ENCODE measurements at regions not wholly inside any gene's neighbourhood (a gene's known extent, or its start where the extent isn't known, plus 50 kb on each side); places are given as distances from the start of the nearest gene placed in this dataset.

DNA sequence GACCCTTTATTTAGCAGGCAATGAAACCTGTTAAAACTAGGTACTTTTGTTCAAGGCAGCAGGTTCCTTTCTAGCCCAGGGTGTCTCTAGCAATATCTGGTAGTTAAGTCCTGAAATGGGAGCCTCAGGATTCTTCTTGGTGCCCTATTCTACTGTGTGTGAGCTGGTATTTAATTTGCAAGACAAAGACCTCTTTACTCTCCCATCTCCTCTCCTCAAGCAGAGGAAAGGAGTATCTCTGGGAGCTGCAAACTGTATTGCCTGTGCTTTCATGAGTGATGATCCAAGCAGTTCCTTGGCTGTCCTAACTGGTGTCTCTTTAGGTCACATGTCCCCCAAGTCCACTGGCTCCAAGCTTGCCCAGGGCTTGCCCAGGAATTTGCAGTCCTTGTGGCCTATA is 188.2 kb downstream of the SI start:
- Histone ChIP-seq H3K27ac (no peak overlapping the region), H3K9me3 (ENCODE audit: low read depth) (no peaks in the 10 kb centered on the region), H3K36me3 (no peaks in the 10 kb centered on the region), H3K4me1 (ENCODE audit: low read depth) (no peaks in the 10 kb centered on the region), H3K4me3 (no peak overlapping the region), H3K27me3 (no peaks in the 10 kb centered on the region)
- TF ChIP-seq, protein P1, sequence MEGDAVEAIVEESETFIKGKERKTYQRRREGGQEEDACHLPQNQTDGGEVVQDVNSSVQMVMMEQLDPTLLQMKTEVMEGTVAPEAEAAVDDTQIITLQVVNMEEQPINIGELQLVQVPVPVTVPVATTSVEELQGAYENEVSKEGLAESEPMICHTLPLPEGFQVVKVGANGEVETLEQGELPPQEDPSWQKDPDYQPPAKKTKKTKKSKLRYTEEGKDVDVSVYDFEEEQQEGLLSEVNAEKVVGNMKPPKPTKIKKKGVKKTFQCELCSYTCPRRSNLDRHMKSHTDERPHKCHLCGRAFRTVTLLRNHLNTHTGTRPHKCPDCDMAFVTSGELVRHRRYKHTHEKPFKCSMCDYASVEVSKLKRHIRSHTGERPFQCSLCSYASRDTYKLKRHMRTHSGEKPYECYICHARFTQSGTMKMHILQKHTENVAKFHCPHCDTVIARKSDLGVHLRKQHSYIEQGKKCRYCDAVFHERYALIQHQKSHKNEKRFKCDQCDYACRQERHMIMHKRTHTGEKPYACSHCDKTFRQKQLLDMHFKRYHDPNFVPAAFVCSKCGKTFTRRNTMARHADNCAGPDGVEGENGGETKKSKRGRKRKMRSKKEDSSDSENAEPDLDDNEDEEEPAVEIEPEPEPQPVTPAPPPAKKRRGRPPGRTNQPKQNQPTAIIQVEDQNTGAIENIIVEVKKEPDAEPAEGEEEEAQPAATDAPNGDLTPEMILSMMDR (IDR thresholded peaks at IDR 0.05; ENCODE audit: low read depth, low read length) = no peak
- no peak for DNase-seq (ENCODE audit: low read depth in 1 of 2, low spot score in 1 of 2)

DNA sequence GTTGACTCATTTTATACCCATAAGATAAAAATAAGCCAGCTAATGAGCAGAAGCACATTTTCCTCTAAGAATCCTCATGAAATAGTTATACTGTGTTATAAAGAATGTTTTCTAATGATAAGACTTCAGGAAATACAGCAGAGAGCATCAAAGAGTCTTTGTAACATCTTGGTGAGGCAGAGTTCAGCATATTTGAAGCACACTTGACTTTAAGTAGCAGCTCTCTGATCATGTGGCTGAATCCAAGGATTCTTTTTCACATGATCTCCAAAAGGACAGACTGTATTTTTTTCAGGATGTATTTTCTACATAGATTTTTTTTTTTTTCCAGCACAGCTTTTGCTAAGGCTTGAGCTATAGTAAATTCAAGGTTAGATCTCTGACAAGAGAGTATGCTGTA is 195.1 kb downstream of the SI start:
- H3K27ac ChIP-seq = no peak overlapping the region
- no peaks in the 10 kb centered on the region for H3K27me3 ChIP-seq
- no peaks in the 10 kb centered on the region for H3K9me3 ChIP-seq (ENCODE audit: low read depth)
- peak in 1 of 2 donors; percentile 23 for DNase-seq (ENCODE audit: low read depth in 1 of 2, low spot score in 1 of 2)
- H3K4me1 ChIP-seq (ENCODE audit: low read depth) = no peaks in the 10 kb centered on the region
- no peaks in the 10 kb centered on the region for H3K36me3 ChIP-seq
- TF ChIP-seq, protein P1 (IDR thresholded peaks at IDR 0.05; ENCODE audit: low read depth, low read length) = no peak
- no peak overlapping the region for H3K4me3 ChIP-seq

DNA sequence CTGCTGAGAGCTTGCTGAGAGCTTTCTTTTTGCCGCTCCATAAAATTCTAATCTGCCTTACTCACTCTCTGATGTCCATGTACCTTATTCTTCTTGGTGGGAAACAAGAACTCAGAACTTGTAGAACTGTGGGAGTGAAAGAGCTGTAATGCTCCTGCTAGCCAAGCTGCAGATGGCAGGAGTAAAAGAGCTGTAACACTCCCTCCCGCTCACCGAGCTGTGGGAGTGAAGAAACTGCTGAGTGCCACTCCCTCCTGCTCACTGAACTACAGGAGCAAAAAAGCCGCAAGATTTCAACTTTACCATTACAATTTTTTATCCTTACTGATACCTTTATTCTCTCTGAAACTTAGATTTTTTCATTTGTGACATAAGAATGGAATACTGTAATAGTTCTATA is 199.1 kb downstream of the SI start:
- H3K27ac ChIP-seq = no peak overlapping the region
- peak in 1 of 2 donors; percentile 15 for DNase-seq (ENCODE audit: low read depth in 1 of 2, low spot score in 1 of 2)
- no peaks in the 10 kb centered on the region for H3K9me3 ChIP-seq (ENCODE audit: low read depth)
- no peak overlapping the region for H3K4me3 ChIP-seq
- TF ChIP-seq, protein P1 (IDR thresholded peaks at IDR 0.05; ENCODE audit: low read depth, low read length) = no peak
- no peaks in the 10 kb centered on the region for H3K36me3 ChIP-seq
- no peaks in the 10 kb centered on the region for H3K4me1 ChIP-seq (ENCODE audit: low read depth)
- no peaks in the 10 kb centered on the region for H3K27me3 ChIP-seq

DNA sequence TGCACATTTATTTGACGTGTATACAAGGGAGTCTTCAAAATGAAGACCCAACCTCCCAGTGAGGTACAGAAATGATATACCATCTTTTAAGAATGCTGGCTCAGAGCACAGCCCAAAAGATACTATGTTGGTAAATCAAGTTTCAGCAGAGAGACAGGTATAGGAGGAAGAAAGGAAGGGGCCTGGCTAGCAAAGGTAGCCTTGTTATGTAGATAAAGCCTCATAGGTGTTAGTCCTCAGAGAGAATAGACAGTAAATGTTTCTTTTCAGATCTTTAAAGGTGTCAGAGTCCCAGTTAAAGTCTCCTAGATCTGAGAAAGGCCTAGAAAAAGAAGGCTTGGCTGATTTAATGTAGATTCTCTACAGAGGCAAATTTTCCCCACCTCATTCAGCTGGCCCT is 213.8 kb downstream of the SI start:
- H3K27me3 ChIP-seq = no peaks in the 10 kb centered on the region
- no peaks in the 10 kb centered on the region for H3K9me3 ChIP-seq (ENCODE audit: low read depth)
- no peak for DNase-seq (ENCODE audit: low read depth in 1 of 2, low spot score in 1 of 2)
- H3K4me3 ChIP-seq = no peak overlapping the region
- H3K27ac ChIP-seq = no peak overlapping the region
- H3K4me1 ChIP-seq (ENCODE audit: low read depth) = no peaks in the 10 kb centered on the region
- TF ChIP-seq, protein P1 (IDR thresholded peaks at IDR 0.05; ENCODE audit: low read depth, low read length) = no peak
- H3K36me3 ChIP-seq = no peaks in the 10 kb centered on the region

DNA sequence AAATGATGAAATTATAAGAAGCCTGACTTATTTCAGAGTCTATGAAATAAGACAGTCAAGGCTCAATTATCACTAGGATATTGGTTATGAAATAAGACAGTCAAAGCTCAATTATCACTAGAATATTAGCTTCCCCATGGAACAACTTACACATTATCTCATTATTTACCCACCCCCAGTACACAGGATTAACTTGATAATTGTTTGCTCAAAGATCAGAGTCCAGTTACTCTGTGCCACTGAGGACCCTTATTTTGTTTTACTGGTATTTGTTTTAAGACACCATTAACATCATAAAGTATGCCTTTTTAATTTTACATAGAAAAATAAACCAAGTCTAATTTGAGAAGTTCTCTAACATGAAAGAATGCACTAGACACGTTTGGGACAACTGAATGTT is 225.4 kb downstream of the SI start:
- H3K27ac ChIP-seq = no peak overlapping the region
- H3K27me3 ChIP-seq = no peaks in the 10 kb centered on the region
- H3K36me3 ChIP-seq = no peaks in the 10 kb centered on the region
- H3K4me3 ChIP-seq = no peak overlapping the region
- TF ChIP-seq, protein P1 (IDR thresholded peaks at IDR 0.05; ENCODE audit: low read depth, low read length) = no peak
- no peaks in the 10 kb centered on the region for H3K9me3 ChIP-seq (ENCODE audit: low read depth)
- no peaks in the 10 kb centered on the region for H3K4me1 ChIP-seq (ENCODE audit: low read depth)
- no peak for DNase-seq (ENCODE audit: low read depth in 1 of 2, low spot score in 1 of 2)

DNA sequence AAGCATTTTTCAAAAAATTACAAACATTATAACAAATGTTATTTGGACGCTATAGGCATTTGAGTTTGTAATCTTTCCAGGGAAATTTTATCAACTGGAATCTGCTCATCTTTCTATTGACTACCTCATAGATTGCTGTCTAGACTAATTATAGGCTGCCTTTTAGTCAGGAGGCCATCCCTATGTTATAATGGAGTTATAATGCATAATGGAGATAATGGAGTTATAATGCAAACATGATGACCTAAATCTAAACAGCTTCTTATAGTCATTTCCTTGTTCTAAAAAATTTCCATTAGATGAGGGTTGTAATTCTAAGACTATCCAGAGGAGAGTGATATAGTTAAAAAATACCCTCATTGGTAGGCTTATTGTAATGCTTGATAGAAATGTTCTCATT is 226.4 kb downstream of the SI start:
- TF ChIP-seq, protein P1 (IDR thresholded peaks at IDR 0.05; ENCODE audit: low read depth, low read length) = no peak
- H3K9me3 ChIP-seq (ENCODE audit: low read depth) = no peaks in the 10 kb centered on the region
- no peaks in the 10 kb centered on the region for H3K27me3 ChIP-seq
- H3K36me3 ChIP-seq = no peaks in the 10 kb centered on the region
- H3K4me1 ChIP-seq (ENCODE audit: low read depth) = no peaks in the 10 kb centered on the region
- H3K27ac ChIP-seq = no peak overlapping the region
- DNase-seq (ENCODE audit: low read depth in 1 of 2, low spot score in 1 of 2) = no peak
- H3K4me3 ChIP-seq = no peak overlapping the region
